ENCODE measurements at regions not wholly inside any gene's neighbourhood (a gene's known extent, or its start where the extent isn't known, plus 50 kb on each side); places are given as distances from the start of the nearest gene placed in this dataset.

DNA sequence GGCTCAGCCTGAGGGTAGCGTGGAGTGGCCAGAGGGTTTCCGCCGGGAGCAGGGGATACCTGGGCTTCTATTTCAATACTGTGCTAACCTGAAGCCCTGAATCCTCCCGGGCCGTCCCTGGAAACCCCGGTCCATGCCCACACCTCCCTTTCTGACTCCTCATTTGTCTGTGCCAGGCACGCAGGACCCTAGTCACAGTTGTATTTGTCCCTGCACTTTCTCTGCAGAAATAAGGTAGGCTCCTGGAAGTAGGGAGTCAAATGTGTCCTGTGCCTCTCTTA lies 418.8 kb upstream of the HS6ST1 start:
- no peak for TF ChIP-seq EZH2phosphoT487 (IDR thresholded peaks at IDR 0.05; ENCODE audit: low read depth, severe bottlenecking, unreplicated experiment)
- TF ChIP-seq, protein P1, sequence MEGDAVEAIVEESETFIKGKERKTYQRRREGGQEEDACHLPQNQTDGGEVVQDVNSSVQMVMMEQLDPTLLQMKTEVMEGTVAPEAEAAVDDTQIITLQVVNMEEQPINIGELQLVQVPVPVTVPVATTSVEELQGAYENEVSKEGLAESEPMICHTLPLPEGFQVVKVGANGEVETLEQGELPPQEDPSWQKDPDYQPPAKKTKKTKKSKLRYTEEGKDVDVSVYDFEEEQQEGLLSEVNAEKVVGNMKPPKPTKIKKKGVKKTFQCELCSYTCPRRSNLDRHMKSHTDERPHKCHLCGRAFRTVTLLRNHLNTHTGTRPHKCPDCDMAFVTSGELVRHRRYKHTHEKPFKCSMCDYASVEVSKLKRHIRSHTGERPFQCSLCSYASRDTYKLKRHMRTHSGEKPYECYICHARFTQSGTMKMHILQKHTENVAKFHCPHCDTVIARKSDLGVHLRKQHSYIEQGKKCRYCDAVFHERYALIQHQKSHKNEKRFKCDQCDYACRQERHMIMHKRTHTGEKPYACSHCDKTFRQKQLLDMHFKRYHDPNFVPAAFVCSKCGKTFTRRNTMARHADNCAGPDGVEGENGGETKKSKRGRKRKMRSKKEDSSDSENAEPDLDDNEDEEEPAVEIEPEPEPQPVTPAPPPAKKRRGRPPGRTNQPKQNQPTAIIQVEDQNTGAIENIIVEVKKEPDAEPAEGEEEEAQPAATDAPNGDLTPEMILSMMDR (IDR thresholded peaks at IDR 0.05; ENCODE audit: poor library complexity), result no peak
- TF ChIP-seq EZH2 (IDR thresholded peaks at IDR 0.05; ENCODE audit: borderline replicate concordance), result no peak
